ENCODE measurements at regions not wholly inside any gene's neighbourhood (a gene's known extent, or its start where the extent isn't known, plus 50 kb on each side); places are given as distances from the start of the nearest gene placed in this dataset.

GRCh38 chr2:167857416-167857815 lies 390.0 kb downstream of the STK39 start:
- ATAC-seq, result no peak
- TF ChIP-seq ARNTL (CRISPR knock-in tag; IDR thresholded peaks at IDR 0.05; ENCODE audit: borderline replicate concordance, low read depth) (no peak), ZFP30 (CRISPR knock-in tag; IDR thresholded peaks at IDR 0.05) (no peak), CREB5 (CRISPR knock-in tag; IDR thresholded peaks at IDR 0.05; ENCODE audit: low read depth) (no peak), PPARA (CRISPR knock-in tag; IDR thresholded peaks at IDR 0.05; ENCODE audit: borderline replicate concordance) (no peak), TCF4 (CRISPR knock-in tag; IDR thresholded peaks at IDR 0.05; ENCODE audit: borderline replicate concordance) (no peak), RARB (CRISPR knock-in tag; IDR thresholded peaks at IDR 0.05) (no peak), TOX (CRISPR knock-in tag; IDR thresholded peaks at IDR 0.05; ENCODE audit: borderline replicate concordance) (no peak), OSR1 (CRISPR knock-in tag; IDR thresholded peaks at IDR 0.05) (no peak)

- ATAC-seq, result no peak
- no peak for TF ChIP-seq TOX (CRISPR knock-in tag; IDR thresholded peaks at IDR 0.05; ENCODE audit: borderline replicate concordance)
- TF ChIP-seq RARB (CRISPR knock-in tag; IDR thresholded peaks at IDR 0.05), result no peak
- TF ChIP-seq BACH2 (CRISPR knock-in tag; IDR thresholded peaks at IDR 0.05; ENCODE audit: borderline replicate concordance), result no peak
- TF ChIP-seq ZNF70 (CRISPR knock-in tag; IDR thresholded peaks at IDR 0.05), result no peak
- TF ChIP-seq ZC3H10 (CRISPR knock-in tag; IDR thresholded peaks at IDR 0.05), result no peak
These were observed 391.2 kb downstream of the STK39 start for GRCh38 chr2:167856190-167856589.

GRCh38 chr2:167855211-167855610 lies 392.2 kb downstream of the STK39 start:
- TF ChIP-seq ARNTL (CRISPR knock-in tag; IDR thresholded peaks at IDR 0.05; ENCODE audit: borderline replicate concordance, low read depth), result no peak
- no peak for TF ChIP-seq POU6F1 (CRISPR knock-in tag; IDR thresholded peaks at IDR 0.05; ENCODE audit: borderline replicate concordance, low read depth)
- no peak for TF ChIP-seq ESRRG (CRISPR knock-in tag; IDR thresholded peaks at IDR 0.05)
- TF ChIP-seq GLIS3 (CRISPR knock-in tag; IDR thresholded peaks at IDR 0.05), result no peak
- no peak for TF ChIP-seq PPARA (CRISPR knock-in tag; IDR thresholded peaks at IDR 0.05; ENCODE audit: borderline replicate concordance)
- TF ChIP-seq TCF4 (CRISPR knock-in tag; IDR thresholded peaks at IDR 0.05; ENCODE audit: borderline replicate concordance), result no peak
- TF ChIP-seq ZFP3 (CRISPR knock-in tag; IDR thresholded peaks at IDR 0.05), result no peak
- TF ChIP-seq ZFP30 (CRISPR knock-in tag; IDR thresholded peaks at IDR 0.05), result no peak
- no peak for TF ChIP-seq PATZ1 (CRISPR knock-in tag; IDR thresholded peaks at IDR 0.05; ENCODE audit: borderline replicate concordance)
- TF ChIP-seq ISL1 (CRISPR knock-in tag; IDR thresholded peaks at IDR 0.05), result no peak
- ATAC-seq, result no peak

- TF ChIP-seq CSRNP3 (CRISPR knock-in tag; IDR thresholded peaks at IDR 0.05) (no peak), ZNF565 (CRISPR knock-in tag; conservative IDR thresholded peaks at IDR 0.05; ENCODE audit: low read depth) (no peak)
- no peak for ATAC-seq
These were observed 393.7 kb downstream of the STK39 start for GRCh38 chr2:167853717-167854116.

- no peak for ATAC-seq
- TF ChIP-seq PPARA (CRISPR knock-in tag; IDR thresholded peaks at IDR 0.05; ENCODE audit: borderline replicate concordance) (no peak), SNAI2 (CRISPR knock-in tag; IDR thresholded peaks at IDR 0.05) (no peak), ZNF565 (CRISPR knock-in tag; conservative IDR thresholded peaks at IDR 0.05; ENCODE audit: low read depth) (no peak), ZNF8 (CRISPR knock-in tag; IDR thresholded peaks at IDR 0.05) (no peak), CSDC2 (CRISPR knock-in tag; IDR thresholded peaks at IDR 0.05) (no peak), CREB5 (CRISPR knock-in tag; IDR thresholded peaks at IDR 0.05; ENCODE audit: low read depth) (no peak), ZNF70 (CRISPR knock-in tag; IDR thresholded peaks at IDR 0.05) (no peak), OSR1 (CRISPR knock-in tag; IDR thresholded peaks at IDR 0.05) (no peak), TSHZ2 (CRISPR knock-in tag; IDR thresholded peaks at IDR 0.05) (no peak), ISL1 (CRISPR knock-in tag; IDR thresholded peaks at IDR 0.05) (no peak), ESRRG (CRISPR knock-in tag; IDR thresholded peaks at IDR 0.05) (no peak), ZFP3 (CRISPR knock-in tag; IDR thresholded peaks at IDR 0.05) (no peak), ZC3H10 (CRISPR knock-in tag; IDR thresholded peaks at IDR 0.05) (no peak)
These were observed 395.5 kb downstream of the STK39 start for GRCh38 chr2:167851876-167852275.

All from SK-N-SH treated with all-trans-retinoic acid at 6 μM for 48 hours (cell line).